Cerebellar cortex (tissue), 1 donor: ENCODE measurements at regions not wholly inside any gene's neighbourhood (a gene's known extent, or its start where the extent isn't known, plus 50 kb on each side); places are given as distances from the start of the nearest gene placed in this dataset.

Experiments
- DNase-seq: peaks from one replicate; pipeline ENCODE4 v3.0.0-alpha.2; 2015; ENCODE audit warnings: low spot score

- no peak for DNase-seq
These were observed 139.9 kb downstream of the FBLN2 start for GRCh38 chr3:13688824-13689223.

GRCh38 chr3:13688034-13688433, 139.1 kb downstream of the FBLN2 start:
- no peak for DNase-seq
